NAMALWA (cell line): ENCODE measurements at regions not wholly inside any gene's neighbourhood (a gene's known extent, or its start where the extent isn't known, plus 50 kb on each side); places are given as distances from the start of the nearest gene placed in this dataset.

Experiments
- DNase-seq: peaks from one replicate; pipeline ENCODE4 v3.0.0-alpha.2; 2015; ENCODE audit warnings: low spot score

DNA sequence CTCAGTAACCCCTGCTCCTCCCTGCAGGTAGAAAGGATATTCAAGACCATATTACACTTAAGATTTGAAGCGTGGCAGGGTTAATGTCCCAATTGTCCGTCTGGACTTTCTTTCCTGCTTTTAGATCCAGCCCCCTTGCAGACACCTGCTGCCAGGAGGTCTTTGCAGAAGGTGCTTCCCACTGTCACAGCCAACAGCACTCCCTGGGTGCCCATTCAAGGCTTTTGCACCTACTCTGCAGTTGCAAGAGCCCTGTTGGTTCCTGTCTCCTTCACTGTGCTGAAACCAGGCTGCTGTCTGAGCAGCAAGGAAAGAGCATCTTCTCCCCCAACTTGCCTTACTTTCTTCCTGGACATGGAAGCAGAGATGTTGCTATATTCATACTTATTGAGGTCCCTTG is 1043.0 kb upstream of the POU3F3 start:
- no peak for DNase-seq

DNA sequence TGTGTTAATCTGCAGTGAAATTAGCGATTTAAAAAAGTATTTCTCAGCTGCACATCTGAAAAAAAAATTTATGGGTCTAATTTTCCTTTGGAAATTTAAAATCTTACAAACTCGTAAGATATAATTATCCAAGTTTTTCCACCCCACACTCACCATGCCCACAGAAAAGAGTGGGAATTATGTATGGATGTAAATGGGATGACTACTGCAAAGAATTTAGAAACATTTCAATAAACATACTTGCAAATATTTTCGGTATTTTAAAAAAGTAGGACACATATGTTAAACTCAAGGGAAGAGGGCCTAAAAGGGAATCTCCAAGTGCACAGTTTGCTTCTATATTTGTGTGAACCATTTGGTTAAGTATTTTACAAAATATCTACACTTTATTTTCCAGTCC is 1039.9 kb upstream of the POU3F3 start:
- DNase-seq: no peak

DNA sequence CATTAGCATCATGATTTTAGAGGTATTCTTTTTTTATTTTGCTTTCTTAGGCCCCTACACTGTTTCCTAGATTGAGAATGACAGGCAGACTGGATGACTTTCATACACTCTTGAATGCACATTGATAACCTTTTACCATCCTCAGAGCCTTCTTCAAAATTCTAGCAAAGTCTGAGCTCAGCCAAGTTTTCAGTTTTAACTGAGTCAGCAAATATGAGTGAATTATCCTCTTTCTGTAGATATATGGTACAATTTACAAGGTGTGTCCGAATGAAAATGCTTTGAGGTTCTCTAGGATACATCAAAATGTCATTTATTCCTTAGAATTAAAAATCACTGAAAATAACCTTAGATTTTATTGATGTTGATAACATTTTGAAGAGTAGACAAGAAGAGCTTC is 1038.2 kb upstream of the POU3F3 start:
- DNase-seq: no peak

DNA sequence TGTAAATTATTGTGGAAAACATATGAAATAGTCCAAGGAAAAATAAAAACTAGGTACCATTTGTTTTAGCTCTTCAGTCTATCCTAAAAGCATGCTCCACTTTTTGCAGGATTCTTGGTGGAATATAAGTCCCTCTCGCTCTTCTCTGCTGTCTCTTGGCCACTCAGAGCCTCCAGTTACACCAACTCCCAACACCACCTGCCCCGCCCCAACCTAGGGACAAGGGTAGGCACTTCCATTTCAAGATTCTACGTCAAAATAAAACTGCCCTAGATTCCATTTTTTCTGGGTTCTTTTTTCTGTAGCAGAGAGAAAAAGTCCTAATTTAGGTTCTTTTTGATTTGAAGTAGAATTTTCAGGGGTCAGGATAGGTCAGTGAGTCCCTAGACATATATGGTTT is 1036.2 kb upstream of the POU3F3 start:
- DNase-seq: no peak

DNA sequence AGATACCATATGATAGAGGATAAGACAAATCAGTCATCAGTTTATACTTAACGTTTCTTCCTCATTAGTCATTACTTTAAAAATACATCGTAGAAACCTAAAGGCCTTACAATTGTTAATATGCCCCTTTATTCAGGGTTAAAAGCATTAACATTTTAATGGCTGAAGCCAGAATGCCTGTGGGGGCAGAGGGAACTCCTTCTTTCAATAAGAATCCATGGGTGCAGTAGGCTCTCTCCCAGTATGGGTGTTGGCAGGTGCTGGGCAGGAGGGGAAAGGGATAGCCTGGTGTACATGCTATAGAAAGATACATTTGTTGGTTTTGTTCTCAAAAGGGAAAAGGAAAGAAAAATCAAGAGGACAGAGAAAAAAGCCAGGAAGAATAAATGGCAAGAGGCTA is 1035.7 kb upstream of the POU3F3 start:
- DNase-seq: no peak

DNA sequence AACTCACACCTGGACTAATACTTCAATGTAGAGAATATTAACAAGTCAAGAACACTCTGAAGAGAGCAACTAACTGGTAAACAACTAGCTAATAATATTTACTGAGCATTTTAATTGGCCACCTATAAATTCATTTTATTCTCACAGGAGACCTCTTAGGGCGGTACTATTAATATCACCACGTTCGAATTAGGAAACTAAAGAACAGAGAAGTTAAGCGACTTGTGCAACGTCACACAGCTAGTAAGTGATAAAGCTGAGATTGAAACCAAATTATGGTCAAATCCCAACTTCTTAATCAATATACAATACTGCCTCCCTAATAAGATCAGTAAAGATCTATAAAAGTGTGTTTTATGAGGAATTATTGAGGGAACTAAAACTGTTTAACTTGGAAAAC is 1034.3 kb upstream of the POU3F3 start:
- DNase-seq: no peak

DNA sequence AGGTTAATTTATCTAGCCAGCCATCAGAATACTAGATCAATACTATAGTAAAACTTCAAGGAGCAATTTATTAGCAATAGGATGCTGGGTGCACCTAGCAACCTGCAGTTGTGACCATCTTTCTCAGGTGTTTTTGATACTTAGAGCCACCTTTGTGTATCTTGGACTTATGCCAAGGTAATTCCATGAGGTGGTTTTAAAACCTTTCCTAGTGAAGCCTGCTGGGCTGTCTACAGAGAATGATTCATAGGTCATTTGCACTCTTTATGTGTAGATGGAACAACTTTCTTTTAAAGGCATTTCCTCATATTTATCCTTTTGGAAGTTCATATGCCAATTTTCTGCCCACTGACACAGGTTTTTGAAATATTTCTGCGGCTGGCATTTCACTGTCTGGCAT is 1030.1 kb upstream of the POU3F3 start:
- no peak for DNase-seq

DNA sequence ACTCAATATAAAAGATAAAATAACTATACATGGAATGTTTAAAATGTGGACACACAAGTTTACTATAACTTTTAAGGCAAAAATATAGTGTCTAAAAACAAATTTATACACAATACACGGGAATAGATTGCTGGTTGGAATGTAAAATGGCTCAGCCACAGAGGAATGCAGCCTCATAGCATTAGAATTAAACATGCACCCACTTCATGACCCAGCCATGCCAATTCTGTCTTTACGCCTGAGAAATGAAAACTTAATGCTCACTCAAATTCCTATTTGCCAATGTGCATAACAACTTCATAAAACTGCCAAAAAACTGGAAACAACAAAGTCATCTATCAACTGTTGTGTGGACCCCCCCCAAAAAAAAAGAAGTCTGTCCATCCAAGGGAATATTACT is 1006.6 kb upstream of the POU3F3 start:
- DNase-seq: no peak

DNA sequence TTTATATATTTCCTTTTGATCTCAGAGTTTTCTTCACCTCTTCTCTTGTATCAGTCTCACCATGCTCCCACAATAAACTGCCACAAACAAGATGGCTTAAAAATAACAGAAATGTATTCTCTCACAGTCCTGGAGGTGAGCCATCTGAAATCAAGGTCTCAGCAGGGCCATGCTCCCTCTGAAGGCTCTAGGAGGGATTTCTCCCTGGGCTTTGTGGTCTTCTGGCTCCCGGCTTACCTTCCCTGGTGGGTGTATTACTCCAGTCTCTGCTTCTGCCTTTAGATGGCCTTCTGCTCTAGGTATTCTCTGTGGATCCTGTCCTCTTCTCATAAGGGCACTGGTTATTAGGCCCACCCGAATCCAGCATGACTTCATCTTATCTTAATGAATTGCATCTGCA is 994.7 kb upstream of the POU3F3 start:
- no peak for DNase-seq

DNA sequence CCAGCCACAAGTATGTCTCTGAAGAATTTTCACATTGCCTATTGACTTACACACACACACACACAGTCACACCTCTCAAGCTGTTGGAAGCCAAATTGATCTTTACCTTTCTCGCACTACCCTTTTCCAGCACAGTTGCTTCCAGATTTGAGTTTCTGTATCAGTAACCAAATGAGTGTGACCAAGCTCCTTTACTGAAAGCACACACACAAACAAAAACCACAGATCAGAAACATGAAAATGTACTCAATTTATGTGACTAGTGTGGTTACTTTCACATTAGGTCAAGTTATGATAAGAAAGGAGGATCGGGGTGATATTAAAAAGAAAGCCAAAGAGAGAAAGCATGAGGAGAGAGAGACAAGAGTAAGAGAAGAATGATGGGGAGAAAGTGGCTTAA is 993.9 kb upstream of the POU3F3 start:
- DNase-seq: no peak

DNA sequence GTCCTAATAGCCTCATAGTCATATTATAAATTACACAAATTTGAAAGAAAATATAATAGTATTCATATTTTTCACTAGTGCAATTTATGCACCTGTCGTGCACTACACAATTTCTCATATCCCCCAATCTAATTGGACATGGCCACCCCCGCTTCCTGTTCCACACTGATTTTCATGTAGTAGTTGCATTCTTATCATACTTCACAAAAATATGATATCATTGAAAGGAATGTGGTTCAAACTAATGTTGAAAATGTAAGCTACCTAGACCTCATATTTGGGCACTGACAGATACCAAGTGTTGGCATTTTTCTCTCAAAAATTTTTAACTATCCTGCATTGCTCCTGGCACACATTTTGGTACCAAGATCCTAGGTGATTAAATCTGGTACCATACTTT is 985.5 kb upstream of the POU3F3 start:
- DNase-seq: no peak

DNA sequence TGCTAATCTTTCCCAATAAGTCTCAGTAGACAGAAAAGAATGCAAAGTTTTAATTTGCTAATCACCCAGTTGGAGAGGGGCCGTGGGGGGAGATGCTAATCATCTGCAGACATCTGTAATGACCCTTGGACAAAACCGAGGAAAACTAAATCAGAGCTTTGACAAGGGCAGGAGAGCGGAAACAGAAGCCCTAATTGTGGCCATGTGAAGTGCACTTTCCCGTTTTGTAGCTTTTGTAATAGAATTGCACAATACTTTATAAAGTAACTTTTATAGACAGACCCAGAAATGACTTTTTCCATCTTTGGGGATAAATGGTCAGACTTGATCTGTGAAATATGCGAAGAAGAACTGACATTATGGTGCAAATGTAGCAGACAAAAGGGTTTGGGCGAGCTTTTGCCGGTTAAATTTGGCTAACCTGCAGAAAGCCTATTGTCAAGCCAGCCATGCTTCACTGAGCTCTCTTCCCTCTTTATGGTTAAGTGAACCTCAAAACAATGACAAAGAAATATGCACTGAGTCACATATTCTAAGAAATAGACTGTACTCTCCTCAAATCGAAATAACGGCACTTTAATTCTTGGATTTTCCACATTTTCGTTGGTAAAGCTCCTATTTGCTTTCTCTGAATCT is 980.1 kb upstream of the POU3F3 start:
- no peak for DNase-seq

DNA sequence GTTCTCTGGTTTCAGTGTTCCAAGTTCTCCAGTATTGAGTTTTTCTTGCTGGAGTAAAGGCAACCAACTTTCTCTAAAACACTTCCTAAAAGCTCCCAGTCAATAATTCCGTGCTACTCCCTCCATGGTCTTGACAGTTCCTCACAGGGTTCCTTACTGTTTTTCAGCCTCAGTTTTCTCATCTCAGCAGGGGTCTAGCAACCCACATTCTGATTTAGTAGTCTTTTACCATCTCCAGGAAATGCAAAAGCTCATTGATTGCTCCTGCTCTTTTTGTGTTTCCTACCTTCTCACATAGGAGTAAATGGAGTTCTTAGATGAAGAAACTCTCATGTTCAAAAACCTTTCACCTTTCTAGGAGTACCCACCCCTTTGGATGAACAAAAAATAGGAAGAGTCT is 978.8 kb upstream of the POU3F3 start:
- no peak for DNase-seq

DNA sequence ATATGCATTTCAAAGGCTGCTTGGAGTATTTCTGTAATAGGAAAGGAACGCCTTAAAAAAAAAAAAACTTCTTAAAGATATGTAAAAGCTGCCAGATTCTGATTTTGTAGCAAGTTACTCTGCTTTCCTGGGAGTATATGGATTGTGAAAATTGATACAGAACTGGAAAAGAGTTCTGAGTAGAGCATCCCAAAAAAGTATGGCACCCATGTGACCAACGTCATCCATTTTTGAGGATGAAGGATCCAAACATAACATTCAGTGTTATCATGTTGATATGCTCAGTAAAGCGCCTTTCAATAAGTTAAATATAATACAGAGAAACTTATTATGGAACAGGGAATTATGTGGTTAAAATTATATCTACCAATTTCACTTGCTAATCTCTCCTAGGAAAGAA is 978.4 kb upstream of the POU3F3 start:
- DNase-seq: no peak

DNA sequence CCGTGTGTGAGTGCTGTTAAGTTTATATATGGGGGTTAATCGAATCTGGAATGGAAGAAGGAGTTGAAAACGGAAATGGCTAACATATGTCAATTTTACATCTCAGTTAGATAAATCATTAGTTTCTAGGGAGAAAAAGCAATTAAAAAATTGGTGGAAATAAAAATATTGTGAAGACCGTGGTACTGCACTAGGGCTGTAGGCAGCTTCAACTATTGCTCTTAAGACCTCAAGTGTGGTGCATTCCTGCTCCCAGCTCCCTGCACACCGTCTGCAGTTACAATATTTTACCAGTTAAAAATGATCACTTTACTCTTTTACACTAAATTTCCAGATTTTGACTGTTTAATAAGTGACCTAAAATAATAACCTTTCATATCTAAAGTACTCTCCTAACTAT is 977.3 kb upstream of the POU3F3 start:
- DNase-seq: no peak

DNA sequence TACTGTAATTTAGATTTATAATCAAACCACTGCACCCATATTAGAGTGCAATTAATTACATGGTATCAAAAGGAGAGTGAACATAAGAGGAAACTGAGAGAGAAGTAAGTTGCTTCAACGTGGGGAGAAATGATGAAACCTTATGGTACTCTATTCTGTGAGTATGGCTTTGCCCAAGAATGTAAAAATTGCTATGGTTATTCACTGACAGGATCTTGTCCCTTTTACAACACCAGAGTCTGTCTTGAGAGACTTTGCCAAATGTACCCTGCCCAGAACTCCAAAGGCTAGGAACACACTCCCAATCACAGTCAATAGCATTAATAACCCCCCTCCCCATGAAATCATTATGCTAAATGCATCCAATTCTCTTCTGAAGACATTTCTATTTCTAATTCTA is 974.8 kb upstream of the POU3F3 start:
- no peak for DNase-seq

DNA sequence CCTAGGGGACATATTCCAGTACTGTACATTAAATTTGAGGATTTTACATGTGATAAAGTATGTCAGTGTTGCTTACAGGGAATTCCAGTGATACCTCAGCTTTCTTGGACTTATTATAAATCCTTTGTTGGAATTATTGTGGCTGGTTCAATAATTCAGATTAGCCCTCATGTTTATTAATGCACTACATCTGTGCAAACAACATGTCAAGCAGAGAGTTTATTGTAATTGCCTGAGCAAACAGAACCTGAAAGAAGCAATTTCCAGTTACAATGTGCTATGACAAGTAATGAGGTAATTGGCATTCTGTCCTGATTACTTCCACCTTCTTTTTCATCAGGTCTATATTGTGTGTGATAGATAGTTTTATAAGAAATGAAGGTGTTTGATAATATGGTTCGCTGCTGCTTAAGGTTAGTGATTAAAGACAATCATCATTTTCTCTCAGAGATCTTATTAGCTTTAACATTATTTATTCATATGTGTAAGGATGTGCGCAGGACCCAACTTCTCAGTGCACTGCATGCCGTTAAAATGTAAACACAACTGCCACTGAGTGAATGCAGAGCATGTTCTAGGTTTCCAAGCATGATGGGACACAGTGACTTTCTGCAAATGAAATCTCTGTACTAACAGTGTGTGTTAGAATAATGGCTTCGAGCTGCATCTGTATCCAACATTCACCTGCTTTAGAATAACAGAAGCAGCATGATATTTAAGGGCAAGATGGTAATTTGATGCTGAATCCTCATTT is 973.7 kb upstream of the POU3F3 start:
- no peak for DNase-seq

DNA sequence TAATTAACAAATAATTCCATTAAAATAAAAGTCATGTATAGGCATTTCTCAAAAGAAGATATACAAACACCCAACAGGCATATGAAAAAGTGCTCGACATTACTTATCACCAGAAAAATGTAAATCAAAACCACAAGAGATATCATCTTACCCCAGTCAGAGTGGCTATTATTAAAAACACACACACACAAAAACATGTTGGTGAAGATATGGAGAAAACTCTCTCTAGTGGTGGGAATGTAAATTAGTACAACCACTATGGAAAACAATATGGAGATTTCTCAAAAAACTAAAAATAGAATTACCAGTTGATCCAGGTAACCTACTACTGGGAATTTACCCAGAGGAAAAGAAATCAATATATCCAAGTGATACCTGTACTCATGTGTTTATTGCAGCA is 966.3 kb upstream of the POU3F3 start:
- no peak for DNase-seq

DNA sequence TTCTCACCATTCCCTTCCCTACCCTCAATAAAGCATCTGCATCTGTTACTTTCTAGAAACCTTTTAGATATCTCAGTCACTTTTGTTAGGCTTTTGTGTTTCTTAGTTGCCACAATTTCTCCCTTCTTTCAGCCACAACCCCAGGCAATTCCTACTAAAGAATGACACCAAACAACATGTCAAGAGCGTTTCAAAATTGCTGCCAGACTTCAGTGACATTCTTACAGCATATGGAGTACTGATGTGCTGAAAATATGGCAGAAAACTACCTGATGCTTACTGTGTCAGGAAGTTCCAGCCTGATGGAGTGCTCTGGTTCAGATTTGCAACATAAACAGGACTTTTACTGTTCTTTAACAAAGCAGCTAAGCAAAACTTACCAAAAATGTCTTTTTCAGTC is 957.7 kb upstream of the POU3F3 start:
- DNase-seq: no peak

DNA sequence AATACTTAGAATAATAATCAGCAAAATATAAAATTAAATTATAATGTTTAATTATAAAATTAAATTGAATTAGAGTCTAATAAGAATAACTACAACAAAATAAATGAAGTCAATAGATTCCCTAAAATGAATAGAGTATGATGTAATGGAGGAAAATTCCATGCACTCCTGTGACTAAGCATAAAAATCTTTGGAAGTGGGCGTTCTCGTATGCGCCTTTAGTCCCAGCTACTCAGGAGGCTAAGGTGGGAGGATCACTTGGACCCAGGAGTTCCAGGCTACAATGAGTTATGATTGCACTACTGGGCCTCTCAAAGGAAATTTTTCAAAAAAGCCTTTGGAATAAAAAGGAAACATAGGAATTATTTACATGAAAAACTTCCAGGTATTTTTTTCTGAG is 955.4 kb upstream of the POU3F3 start:
- DNase-seq: no peak

DNA sequence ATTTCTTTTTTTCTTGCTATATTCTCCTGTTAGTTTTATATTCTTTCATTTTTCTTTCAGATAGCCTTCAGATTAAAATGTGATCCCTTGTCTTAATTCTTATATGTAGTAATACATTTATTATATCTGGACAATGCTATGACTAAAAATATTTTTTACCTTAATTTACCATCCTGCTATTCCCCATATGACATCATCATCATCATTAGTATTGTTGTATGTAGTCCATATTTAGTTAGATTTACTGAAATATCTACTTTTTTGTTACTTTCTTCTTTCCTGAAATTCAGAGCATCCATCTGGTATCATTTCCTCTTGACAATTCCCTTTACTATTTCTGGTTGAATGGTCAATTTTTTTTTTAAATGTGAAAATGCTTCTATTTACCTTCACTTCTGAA is 951.6 kb upstream of the POU3F3 start:
- DNase-seq: no peak

DNA sequence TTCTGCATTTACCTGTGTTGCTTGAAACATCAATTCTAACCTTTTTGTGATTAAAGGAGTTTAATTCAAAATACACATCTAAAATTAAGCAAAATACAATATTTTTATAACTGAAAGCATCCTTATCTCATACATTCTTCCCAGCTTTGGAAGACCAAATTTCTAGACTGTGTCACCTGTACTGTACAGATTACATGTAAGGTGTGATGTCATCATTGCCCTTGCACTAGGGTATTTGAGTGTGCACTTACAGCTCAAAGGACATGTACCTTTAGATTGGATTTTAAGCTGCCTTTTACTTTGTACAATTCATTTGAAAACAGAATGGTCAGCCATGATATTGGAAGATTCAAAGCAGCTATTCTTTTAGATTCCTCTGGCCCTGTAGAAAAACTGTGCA is 932.8 kb upstream of the POU3F3 start:
- DNase-seq: no peak

DNA sequence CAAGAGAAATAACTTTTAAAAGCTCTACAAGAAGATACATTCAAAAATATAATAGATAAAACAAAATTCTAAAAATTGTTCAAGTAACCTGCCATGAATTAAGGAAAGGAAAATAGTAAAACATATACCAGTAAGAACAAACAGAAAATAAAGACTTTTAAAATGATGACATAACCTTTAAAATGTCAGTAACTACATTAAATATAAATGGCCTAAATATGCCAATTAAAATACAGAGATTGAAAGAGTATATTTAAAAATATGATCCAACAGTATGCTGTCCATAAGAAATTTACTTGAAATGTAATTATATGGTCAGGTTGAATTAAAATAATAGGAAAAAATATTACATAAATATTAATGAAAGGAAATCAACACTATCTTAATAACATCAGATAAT is 911.7 kb upstream of the POU3F3 start:
- no peak for DNase-seq

DNA sequence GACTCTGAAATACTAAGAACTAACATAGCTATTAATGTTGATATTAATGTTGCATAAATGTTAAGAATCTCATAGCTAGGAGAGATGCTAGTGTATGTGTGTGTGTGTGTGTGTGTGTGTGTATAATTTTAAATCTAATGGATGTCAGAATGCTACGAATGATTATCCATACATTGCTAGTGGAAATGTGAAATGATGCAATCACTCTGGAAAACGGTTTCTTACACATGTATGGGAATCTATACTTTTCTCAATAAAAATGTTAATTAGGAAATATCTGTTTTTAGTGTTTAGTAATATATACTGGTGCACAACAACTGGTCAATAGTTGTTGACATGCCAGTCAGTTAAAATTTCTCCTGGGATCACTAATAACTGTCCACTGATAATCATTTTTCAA is 908.8 kb upstream of the POU3F3 start:
- no peak for DNase-seq
